B cell (primary cell): ENCODE measurements at regions not wholly inside any gene's neighbourhood (a gene's known extent, or its start where the extent isn't known, plus 50 kb on each side); places are given as distances from the start of the nearest gene placed in this dataset.

Experiments used
- ATAC-seq: fragments of 200-7000 bp; cut with Tn5 transposase; one replicate; pipeline ENCODE4 v1.10.0; 2021; ENCODE audit warnings: low read depth, mild to moderate bottlenecking, moderate number of reproducible peaks, moderate library complexity
- CTCF ChIA-PET: fragments of 350-600 bp; sonication (Branson Sonifier 250); formaldehyde crosslinking; loops from one replicate; lab custom pipeline; 2021; ENCODE audit warnings: antibody characterized with exemption, inconsistent platforms; lab: Charles Lee
- POLR2A ChIA-PET: fragments of 350-600 bp; sonication (Branson Sonifier 250); formaldehyde crosslinking; loops from one replicate; lab custom pipeline; 2021; ENCODE audit warnings: antibody characterized with exemption; lab: Charles Lee
- DNase-seq: peaks from one replicate; pipeline ENCODE4 v3.0.0; 2013
- H2AFZ ChIP-seq: 2 replicates; pipeline ENCODE4 v1.6.1; 2012; ENCODE audit warnings: mild to moderate bottlenecking, low read depth, low read length; ENCODE audit not compliant: insufficient read depth, poor library complexity, severe bottlenecking
- H3K27ac ChIP-seq, 2 donors: 1 replicate in 1 of 2; 2 replicates in 1 of 2; pipeline ENCODE4 v1.5.1; 2012 to 2013; ENCODE audit warnings: low read length in 2 of 2, mild to moderate bottlenecking in 2 of 2, moderate library complexity in 1 of 2
- H3K27me3 ChIP-seq, 4 experiments: fragments of 200-600 bp in 1 of 4; sonication (generic) in 1 of 4; replicated peaks in 1 of 4; 1 replicate in 2 of 4; 2 replicates in 2 of 4; pipeline versions ENCODE4 v1.6.1 to v1.7.0; 2013 to 2016; ENCODE audit warnings: low read length in 3 of 4, mild to moderate bottlenecking in 2 of 4, mixed read lengths in 1 of 4, moderate library complexity in 1 of 4; ENCODE audit not compliant: insufficient read depth in 4 of 4, control insufficient read depth in 3 of 4; ENCODE audit errors: control extremely low read depth in 1 of 4
- H3K36me3 ChIP-seq, 2 experiments: replicated peaks in 1 of 2; 1 replicate in 1 of 2; 2 replicates in 1 of 2; pipeline versions ENCODE4 v1.6.1 to v1.7.1; 2013; ENCODE audit warnings: low read length in 1 of 2; ENCODE audit not compliant: insufficient read depth in 2 of 2, control insufficient read depth in 1 of 2; ENCODE audit errors: control extremely low read depth in 1 of 2, extremely low read depth in 1 of 2
- H3K4me1 ChIP-seq, 2 donors: fragments of 200-600 bp in 1 of 2; sonication (generic) in 1 of 2; 1 replicate in 1 of 2; 2 replicates in 1 of 2; pipeline versions ENCODE4 v1.5.1 to v1.6.1; 2013 to 2017; ENCODE audit warnings: low read length in 2 of 2; ENCODE audit not compliant: control insufficient read depth in 2 of 2, insufficient read depth in 2 of 2
- H3K4me2 ChIP-seq: replicated peaks from 2 replicates; pipeline ENCODE3; 2012; ENCODE audit warnings: mild to moderate bottlenecking, low read depth, low read length; ENCODE audit not compliant: poor library complexity, severe bottlenecking
- H3K4me3 ChIP-seq, 5 experiments: fragments of 200-600 bp in 1 of 5; sonication (generic) in 1 of 5; 1 replicate in 3 of 5; 2 replicates in 2 of 5; pipeline versions ENCODE4 v1.5.1 to v1.7.0; 2011 to 2016; ENCODE audit warnings: low read length in 4 of 5, mild to moderate bottlenecking in 4 of 5, low read depth in 2 of 5, control low read depth in 1 of 5, moderate library complexity in 1 of 5; ENCODE audit not compliant: insufficient read depth in 1 of 5; ENCODE audit errors: control extremely low read depth in 1 of 5, extremely low read depth in 1 of 5
- H3K79me2 ChIP-seq: fragments of 200-600 bp; sonication (generic); one replicate; pipeline ENCODE4 v1.6.0; 2016; ENCODE audit warnings: low read length; ENCODE audit not compliant: control insufficient read depth, insufficient read depth
- H3K9ac ChIP-seq: fragments of 200-600 bp; sonication (generic); 2 replicates; pipeline ENCODE4 v1.6.1; 2017; ENCODE audit warnings: mild to moderate bottlenecking, low read length, moderate library complexity
- H3K9me3 ChIP-seq, 3 donors: one replicate each; pipeline versions ENCODE4 v1.6.1 to v1.7.1; 2013; ENCODE audit warnings: low read length in 2 of 3; ENCODE audit not compliant: control insufficient read depth in 2 of 3, insufficient read depth in 1 of 3; ENCODE audit errors: control extremely low read depth in 1 of 3
- H4K20me1 ChIP-seq: 2 replicates; pipeline ENCODE4 v1.6.0; 2012; ENCODE audit warnings: mild to moderate bottlenecking, low read length; ENCODE audit not compliant: insufficient read depth, control insufficient read depth, poor library complexity, severe bottlenecking
- H3K27ac Mint-ChIP-seq: one replicate; pipeline ENCODE4 v1.8.0; 2021; ENCODE audit warnings: mixed read lengths
- H3K27me3 Mint-ChIP-seq: one replicate; pipeline ENCODE4 v1.8.0; 2021; ENCODE audit warnings: mixed read lengths
- H3K4me1 Mint-ChIP-seq: one replicate; pipeline ENCODE4 v1.8.0; 2021; ENCODE audit warnings: mixed read lengths
- H3K4me3 Mint-ChIP-seq: one replicate; pipeline ENCODE4 v1.8.0; 2021; ENCODE audit warnings: mixed read lengths
- H3K9me3 Mint-ChIP-seq: one replicate; pipeline ENCODE4 v1.8.0; 2022; ENCODE audit warnings: mixed read lengths; ENCODE audit not compliant: insufficient read depth
- EZH2 ChIP-seq: IDR thresholded peaks from 2 replicates; pipeline ENCODE4 v1.6.1; 2012; ENCODE audit warnings: borderline replicate concordance, low read depth, mild to moderate bottlenecking, moderate library complexity, low read length; ENCODE audit not compliant: insufficient read depth, poor library complexity, severe bottlenecking
- WGBS: methylation state at CpG from one replicate; pipeline ENCODE4 v1.1.5; 2013; ENCODE audit warnings: missing lambda C conversion rate; ENCODE audit not compliant: insufficient coverage; 5-methylcytosine and 5-hydroxymethylcytosine counted together
- intact Hi-C: fragments of 100-400 bp; cut with micrococcal nuclease; formaldehyde crosslinking; loops from one replicate; pipeline ENCODE4 v1.10.0; 2022
- TF ChIP-seq, protein P1 (sequence below): fragments of 200-600 bp; IDR thresholded peaks from one replicate; pipeline ENCODE4 v1.8.0; 2022; ENCODE audit warnings: antibody characterized with exemption, mild to moderate bottlenecking

- H3K27me3 ChIP-seq: no peaks in the 10 kb centered on the region
- H3K79me2 ChIP-seq: no peaks in the 10 kb centered on the region
- no peak for DNase-seq
- Mint-ChIP-seq H3K9me3 (no peaks in the 10 kb centered on the region), H3K27me3 (no peaks in the 10 kb centered on the region), H3K27ac (no peak overlapping the region), H3K4me3 (no peak overlapping the region), H3K4me1 (no peaks in the 10 kb centered on the region)
- H3K9ac ChIP-seq: no peak overlapping the region
- intact Hi-C loops: no loop called here
- H3K27ac ChIP-seq: no peak overlapping the region
- ChIA-PET POLR2A (no interaction called here), CTCF (interaction anchor here (0.6 kb wide), 1 partner anchor 10 kb away, joined by 5 read pairs; no protein-coding TSS in a partner anchor)
- H3K4me1 ChIP-seq: no peaks in the 10 kb centered on the region
- no peak overlapping the region for H3K4me2 ChIP-seq
- H3K36me3 ChIP-seq: no peaks in the 10 kb centered on the region
- no peak for TF ChIP-seq EZH2
- TF ChIP-seq, protein P1, sequence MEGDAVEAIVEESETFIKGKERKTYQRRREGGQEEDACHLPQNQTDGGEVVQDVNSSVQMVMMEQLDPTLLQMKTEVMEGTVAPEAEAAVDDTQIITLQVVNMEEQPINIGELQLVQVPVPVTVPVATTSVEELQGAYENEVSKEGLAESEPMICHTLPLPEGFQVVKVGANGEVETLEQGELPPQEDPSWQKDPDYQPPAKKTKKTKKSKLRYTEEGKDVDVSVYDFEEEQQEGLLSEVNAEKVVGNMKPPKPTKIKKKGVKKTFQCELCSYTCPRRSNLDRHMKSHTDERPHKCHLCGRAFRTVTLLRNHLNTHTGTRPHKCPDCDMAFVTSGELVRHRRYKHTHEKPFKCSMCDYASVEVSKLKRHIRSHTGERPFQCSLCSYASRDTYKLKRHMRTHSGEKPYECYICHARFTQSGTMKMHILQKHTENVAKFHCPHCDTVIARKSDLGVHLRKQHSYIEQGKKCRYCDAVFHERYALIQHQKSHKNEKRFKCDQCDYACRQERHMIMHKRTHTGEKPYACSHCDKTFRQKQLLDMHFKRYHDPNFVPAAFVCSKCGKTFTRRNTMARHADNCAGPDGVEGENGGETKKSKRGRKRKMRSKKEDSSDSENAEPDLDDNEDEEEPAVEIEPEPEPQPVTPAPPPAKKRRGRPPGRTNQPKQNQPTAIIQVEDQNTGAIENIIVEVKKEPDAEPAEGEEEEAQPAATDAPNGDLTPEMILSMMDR: no peak
- H3K4me3 ChIP-seq: no peak overlapping the region
- H2AFZ ChIP-seq: no peak overlapping the region
- no peaks in the 10 kb centered on the region for H4K20me1 ChIP-seq
- ATAC-seq: no peak
- H3K9me3 ChIP-seq: no peaks in the 10 kb centered on the region
Observed at GRCh38 chr3:88987776-88988175, 119.6 kb upstream of the EPHA3 start.

GRCh38 chr3:88988906-88989305 lies 118.5 kb upstream of the EPHA3 start:
- ChIA-PET CTCF (interaction anchor here (1.4 kb wide), 1 partner anchor 9 kb away, joined by 3 read pairs; no protein-coding TSS in a partner anchor), POLR2A (no interaction called here)
- no peaks in the 10 kb centered on the region for H3K79me2 ChIP-seq
- no peak overlapping the region for H3K4me2 ChIP-seq
- ATAC-seq (no peak), DNase-seq (no peak)
- Mint-ChIP-seq H3K4me3 (no peak overlapping the region), H3K27me3 (no peaks in the 10 kb centered on the region), H3K9me3 (no peaks in the 10 kb centered on the region), H3K27ac (no peak overlapping the region), H3K4me1 (no peaks in the 10 kb centered on the region)
- H3K4me3 ChIP-seq: no peak overlapping the region
- H3K4me1 ChIP-seq: no peaks in the 10 kb centered on the region
- H4K20me1 ChIP-seq: no peaks in the 10 kb centered on the region
- no peak overlapping the region for H2AFZ ChIP-seq
- H3K9ac ChIP-seq: no peak overlapping the region
- no peaks in the 10 kb centered on the region for H3K9me3 ChIP-seq
- H3K27ac ChIP-seq: no peak overlapping the region
- TF ChIP-seq, protein P1: no peak
- TF ChIP-seq EZH2: no peak
- H3K36me3 ChIP-seq: no peaks in the 10 kb centered on the region
- intact Hi-C loops: no loop called here
- 83% methylated on average over 2 of the region's 3 CpGs for WGBS
- no peaks in the 10 kb centered on the region for H3K27me3 ChIP-seq
